Left lung (tissue), 4 donors: ENCODE measurements at regions not wholly inside any gene's neighbourhood (a gene's known extent, or its start where the extent isn't known, plus 50 kb on each side); places are given as distances from the start of the nearest gene placed in this dataset.

ENCODE experiments used
- ATAC-seq: fragments of 200-7000 bp; cut with Tn5 transposase; one replicate; pipeline ENCODE4 v1.9.1; 2020; ENCODE audit warnings: moderate library complexity
- DNase-seq, 4 donors: peaks; one replicate each; pipeline ENCODE4 v3.0.0-alpha.2; 2013 to 2020
- H3K27ac ChIP-seq, 2 donors: fragments of 200-600 bp; sonication (generic) in 1 of 2; one replicate each; pipeline versions ENCODE4 v1.5.0 to v1.8.0; 2020 to 2021
- H3K27me3 ChIP-seq, 2 donors: fragments of 200-600 bp; sonication (generic) in 1 of 2; one replicate each; pipeline versions ENCODE4 v1.5.0 to v1.8.0; 2020 to 2021
- H3K36me3 ChIP-seq, 2 donors: fragments of 200-600 bp; sonication (generic) in 1 of 2; one replicate each; pipeline versions ENCODE4 v1.5.0 to v1.8.0; 2020 to 2021
- H3K4me1 ChIP-seq, 2 donors: fragments of 200-600 bp; one replicate each; pipeline ENCODE4 v1.8.0; 2021
- H3K4me3 ChIP-seq, 2 donors: fragments of 200-600 bp; sonication (generic) in 1 of 2; one replicate each; pipeline versions ENCODE4 v1.5.0 to v1.8.0; 2020 to 2021; ENCODE audit warnings: mild to moderate bottlenecking in 1 of 2
- H3K9me3 ChIP-seq, 2 donors: fragments of 200-600 bp; sonication (generic) in 1 of 2; one replicate each; pipeline versions ENCODE4 v1.5.0 to v1.8.0; 2020 to 2021
- intact Hi-C, 2 donors: fragments of 100-400 bp; cut with DNase I; formaldehyde crosslinking; loops; one replicate each; pipeline versions ENCODE4 v1.11.2 to v1.14.2; 2022
- TF ChIP-seq, protein P1 (sequence below), 2 donors: fragments of 200-600 bp; sonication (generic) in 1 of 2; IDR thresholded peaks; one replicate each; pipeline versions ENCODE4 v1.5.0 to v1.8.0; 2021; ENCODE audit warnings: antibody characterized with exemption in 2 of 2
- donor health status: DM: no; HTN: yes; CAD: no.
- donor health status: DM: no; HTN: no; CAD: no.

DNA sequence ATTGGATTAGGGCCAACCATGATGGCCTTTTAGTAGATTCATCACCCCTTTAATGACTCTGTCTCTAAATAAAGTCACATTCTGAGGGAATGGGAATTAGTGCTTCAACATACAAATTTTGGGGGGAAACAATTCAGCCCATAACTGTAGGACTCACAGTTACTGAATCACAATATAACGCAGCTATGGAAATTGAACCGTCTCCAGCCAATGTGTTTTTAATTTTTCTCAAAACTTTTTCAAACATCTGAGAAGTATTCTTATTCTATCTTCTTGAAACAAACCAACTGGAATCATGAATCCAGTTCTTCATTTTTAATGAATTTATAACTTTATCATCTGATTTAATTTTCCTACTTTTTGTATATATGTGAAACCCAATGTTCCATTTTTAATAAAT is 373.1 kb upstream of the SYT4 start:
- no peaks in the 10 kb centered on the region for H3K27me3 ChIP-seq
- intact Hi-C loops, result no loop called here
- no peaks in the 10 kb centered on the region for H3K4me1 ChIP-seq
- H3K4me3 ChIP-seq, result no peak overlapping the region
- no peak for DNase-seq
- ATAC-seq, result no peak
- H3K9me3 ChIP-seq, result no peaks in the 10 kb centered on the region
- H3K36me3 ChIP-seq, result no peaks in the 10 kb centered on the region
- TF ChIP-seq, protein P1, sequence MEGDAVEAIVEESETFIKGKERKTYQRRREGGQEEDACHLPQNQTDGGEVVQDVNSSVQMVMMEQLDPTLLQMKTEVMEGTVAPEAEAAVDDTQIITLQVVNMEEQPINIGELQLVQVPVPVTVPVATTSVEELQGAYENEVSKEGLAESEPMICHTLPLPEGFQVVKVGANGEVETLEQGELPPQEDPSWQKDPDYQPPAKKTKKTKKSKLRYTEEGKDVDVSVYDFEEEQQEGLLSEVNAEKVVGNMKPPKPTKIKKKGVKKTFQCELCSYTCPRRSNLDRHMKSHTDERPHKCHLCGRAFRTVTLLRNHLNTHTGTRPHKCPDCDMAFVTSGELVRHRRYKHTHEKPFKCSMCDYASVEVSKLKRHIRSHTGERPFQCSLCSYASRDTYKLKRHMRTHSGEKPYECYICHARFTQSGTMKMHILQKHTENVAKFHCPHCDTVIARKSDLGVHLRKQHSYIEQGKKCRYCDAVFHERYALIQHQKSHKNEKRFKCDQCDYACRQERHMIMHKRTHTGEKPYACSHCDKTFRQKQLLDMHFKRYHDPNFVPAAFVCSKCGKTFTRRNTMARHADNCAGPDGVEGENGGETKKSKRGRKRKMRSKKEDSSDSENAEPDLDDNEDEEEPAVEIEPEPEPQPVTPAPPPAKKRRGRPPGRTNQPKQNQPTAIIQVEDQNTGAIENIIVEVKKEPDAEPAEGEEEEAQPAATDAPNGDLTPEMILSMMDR (IDR thresholded peaks at IDR 0.05), result no peak
- no peak overlapping the region for H3K27ac ChIP-seq

DNA sequence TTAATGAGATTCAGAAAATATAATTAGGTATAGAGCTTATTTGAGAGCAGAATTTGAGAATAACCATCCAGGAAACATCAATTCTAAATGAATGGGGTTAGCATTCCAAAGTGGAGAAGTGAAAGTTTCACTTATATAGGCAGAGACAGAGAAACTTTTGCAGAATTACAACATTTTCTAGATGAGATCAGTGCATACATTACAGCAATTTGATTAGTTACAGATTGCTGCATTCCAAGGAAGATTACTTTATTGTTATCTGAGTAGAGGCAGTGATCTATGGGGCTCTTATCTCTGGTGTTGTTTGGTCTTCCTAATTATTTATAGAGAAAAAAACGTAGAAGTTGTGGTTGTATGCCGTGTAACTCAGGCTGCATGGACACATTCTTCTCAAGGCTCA is 373.8 kb upstream of the SYT4 start:
- H3K9me3 ChIP-seq, result no peaks in the 10 kb centered on the region
- ATAC-seq (no peak), DNase-seq (no peak)
- no peaks in the 10 kb centered on the region for H3K4me1 ChIP-seq
- no peaks in the 10 kb centered on the region for H3K27me3 ChIP-seq
- TF ChIP-seq, protein P1 (IDR thresholded peaks at IDR 0.05), result no peak
- H3K27ac ChIP-seq, result no peak overlapping the region
- H3K36me3 ChIP-seq, result no peaks in the 10 kb centered on the region
- intact Hi-C loops, result no loop called here
- H3K4me3 ChIP-seq, result no peak overlapping the region

DNA sequence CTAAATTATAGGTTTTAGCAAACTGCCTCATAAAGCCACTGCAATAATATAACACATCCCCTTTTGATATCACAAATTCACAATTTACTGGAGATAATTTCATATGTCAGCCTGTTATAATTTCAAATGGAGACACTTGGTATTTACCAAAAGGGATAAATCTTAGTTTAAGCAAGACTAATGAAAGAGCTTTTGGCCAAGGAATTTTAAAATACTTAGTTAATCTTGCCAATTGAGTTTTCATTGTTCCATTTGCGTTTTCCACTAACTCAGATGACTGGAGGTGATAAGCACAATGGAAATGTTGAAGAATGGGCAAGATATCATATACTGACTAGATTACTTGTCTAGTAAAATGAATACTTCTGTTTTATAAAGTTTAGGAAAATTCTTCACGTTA is 379.3 kb upstream of the SYT4 start:
- DNase-seq, result no peak

DNA sequence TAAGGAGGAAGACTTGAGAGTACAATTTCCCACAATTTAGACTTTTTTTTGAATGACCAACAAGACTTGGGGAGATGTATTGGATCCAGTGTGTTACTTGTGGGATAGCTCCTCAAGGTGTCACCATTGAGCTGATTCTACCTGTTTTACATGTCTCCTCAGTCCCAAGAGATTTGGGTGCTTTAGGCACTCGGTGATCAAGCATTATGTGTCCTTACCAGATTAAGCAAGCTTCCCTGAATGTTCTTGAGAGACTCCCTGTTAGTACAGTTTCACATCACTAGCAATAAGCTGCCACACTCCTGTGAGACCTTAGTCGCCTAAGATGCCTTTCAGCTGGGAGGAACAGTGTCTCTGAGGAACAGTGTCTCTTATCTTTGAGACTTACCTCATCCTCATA is 384.3 kb upstream of the SYT4 start:
- peak in 1 of 4 donors; percentile 11 for DNase-seq
- Histone ChIP-seq H3K27ac (no peak overlapping the region), H3K9me3 (no peaks in the 10 kb centered on the region), H3K4me1 (no peaks in the 10 kb centered on the region), H3K27me3 (no peaks in the 10 kb centered on the region), H3K36me3 (no peaks in the 10 kb centered on the region), H3K4me3 (no peak overlapping the region)
- TF ChIP-seq, protein P1 (IDR thresholded peaks at IDR 0.05), result peak in 1 of 2 donors; percentile 17
- ATAC-seq, result peak; percentile 62
- intact Hi-C loops, result no loop called here

More for the DNA sequence above, 379.3 kb upstream of the SYT4 start:
- Histone ChIP-seq H3K9me3 (no peaks in the 10 kb centered on the region), H3K27ac (no peak overlapping the region), H3K4me3 (no peak overlapping the region), H3K36me3 (no peaks in the 10 kb centered on the region), H3K27me3 (no peaks in the 10 kb centered on the region), H3K4me1 (no peaks in the 10 kb centered on the region)
- TF ChIP-seq, protein P1 (IDR thresholded peaks at IDR 0.05), result no peak
- intact Hi-C loops, result no loop called here
- ATAC-seq, result no peak

DNA sequence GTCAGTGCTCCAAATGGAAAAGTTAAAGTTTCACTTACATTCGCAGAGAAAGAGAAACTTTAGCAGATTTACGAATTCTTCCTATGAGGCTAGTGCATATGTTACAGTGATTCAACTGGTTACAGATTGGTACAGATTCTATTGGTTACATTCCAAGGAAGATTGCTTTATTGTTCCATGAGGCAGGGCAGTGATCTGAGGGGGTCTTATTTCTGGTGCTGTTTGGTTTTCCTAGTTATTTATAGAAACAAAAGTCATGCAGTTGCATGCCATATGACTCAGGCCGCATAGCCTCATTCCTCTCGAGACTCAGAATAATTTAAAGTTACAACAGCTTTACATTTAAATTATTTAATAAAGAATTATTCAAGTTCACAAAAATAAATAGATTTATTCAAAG is 385.4 kb upstream of the SYT4 start:
- H3K4me1 ChIP-seq, result no peaks in the 10 kb centered on the region
- no peak overlapping the region for H3K27ac ChIP-seq

More for the DNA sequence above, 385.4 kb upstream of the SYT4 start:
- Histone ChIP-seq H3K27me3 (no peaks in the 10 kb centered on the region), H3K4me3 (no peak overlapping the region), H3K9me3 (no peaks in the 10 kb centered on the region), H3K36me3 (no peaks in the 10 kb centered on the region)
- TF ChIP-seq, protein P1 (IDR thresholded peaks at IDR 0.05), result no peak
- ATAC-seq (no peak), DNase-seq (no peak)
- intact Hi-C loops, result no loop called here
